ENCODE measurements at regions not wholly inside any gene's neighbourhood (a gene's known extent, or its start where the extent isn't known, plus 50 kb on each side); places are given as distances from the start of the nearest gene placed in this dataset.

DNA sequence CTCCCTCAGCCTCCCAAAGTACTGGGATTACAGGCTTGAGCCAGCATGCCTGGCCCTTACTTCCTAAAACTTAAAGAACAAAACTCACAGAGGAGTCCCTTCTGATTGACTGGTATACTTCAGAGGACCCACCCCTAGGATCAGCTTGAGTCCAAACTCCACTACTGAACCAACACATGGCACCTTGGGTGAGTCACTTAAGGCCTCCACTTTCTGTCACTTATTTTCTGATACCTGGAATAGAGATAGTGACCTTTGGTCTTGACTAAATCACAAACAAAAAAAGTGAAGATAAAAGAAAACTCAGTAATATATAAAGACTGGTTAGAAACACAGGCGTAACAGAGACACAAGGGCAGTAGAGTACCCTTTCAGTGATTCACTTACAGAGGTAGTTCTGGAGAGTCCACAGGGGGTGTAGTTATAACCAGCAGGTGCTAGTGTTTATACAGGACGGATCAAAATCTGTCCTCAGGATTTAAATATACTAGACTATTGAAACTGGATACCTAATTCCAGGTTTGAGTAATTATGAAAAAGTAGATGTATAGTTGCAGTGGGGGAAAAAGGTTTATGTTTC, 274.3 kb upstream of the ANKRD55 start:
- TF ChIP-seq POLR2A (IDR thresholded peaks at IDR 0.05; ENCODE audit: low read length) (no peak), GATA1 (IDR thresholded peaks at IDR 0.05; ENCODE audit: low read depth, low read length) (no peak)

DNA sequence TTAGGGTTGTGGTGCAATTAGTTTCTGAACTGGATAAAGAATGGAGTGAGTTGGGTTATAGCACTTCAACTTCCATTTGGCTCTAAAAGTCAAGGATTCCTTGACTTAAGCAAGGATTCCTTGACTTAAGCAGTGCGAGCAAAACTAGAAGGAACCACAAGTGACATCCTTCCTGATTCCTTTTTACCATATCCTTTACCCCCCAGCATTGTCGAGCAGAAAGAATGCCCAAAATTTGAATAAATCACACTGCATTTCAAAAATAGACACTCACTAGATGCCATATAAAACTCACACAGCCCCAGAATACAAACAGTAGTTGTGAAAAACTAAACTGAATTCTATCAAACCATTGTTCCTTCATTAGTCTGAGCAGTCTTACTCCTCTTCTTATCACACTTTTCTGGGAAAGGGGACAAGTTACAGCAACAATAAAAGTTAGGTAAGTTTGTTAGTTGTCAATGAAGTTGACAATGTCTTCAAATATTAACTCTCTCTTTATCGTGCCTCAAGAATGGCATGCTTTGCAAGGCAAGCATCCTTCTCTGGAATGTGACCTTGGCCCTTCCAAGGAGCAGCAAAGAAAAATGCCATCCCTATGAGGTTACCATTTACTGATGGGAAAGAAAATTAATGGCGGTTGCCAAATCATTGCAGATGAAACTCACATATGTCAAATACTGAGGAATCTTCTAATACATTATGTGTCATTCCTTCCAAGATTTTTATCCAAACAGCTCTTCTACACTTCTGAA, 273.3 kb upstream of the ANKRD55 start:
- DNase-seq, result no peak
- TF ChIP-seq POLR2A (IDR thresholded peaks at IDR 0.05; ENCODE audit: low read length) (no peak), GATA1 (IDR thresholded peaks at IDR 0.05; ENCODE audit: low read depth, low read length) (no peak)

More for the DNA sequence above, 274.3 kb upstream of the ANKRD55 start:
- no peak for DNase-seq

DNA sequence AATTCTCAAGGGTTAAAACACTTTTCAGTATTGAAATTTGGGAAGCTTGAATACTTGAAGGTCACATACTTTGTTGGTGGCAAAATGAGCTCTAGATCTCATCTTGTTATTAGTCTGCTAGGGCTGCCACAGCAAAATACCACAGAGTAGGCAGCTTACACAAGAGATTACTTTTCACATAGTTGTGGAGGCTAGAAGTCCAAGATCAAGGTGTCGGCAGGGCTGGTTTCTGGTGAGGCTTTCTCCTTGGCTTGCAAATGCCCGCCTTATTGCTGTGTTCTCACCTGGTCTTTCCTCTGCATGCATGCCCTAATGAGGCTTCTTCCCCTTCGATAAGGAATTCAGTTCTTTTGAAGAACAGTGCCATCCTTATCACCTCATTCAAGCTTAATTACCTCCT, 270.8 kb upstream of the ANKRD55 start:
- no peak for DNase-seq
- TF ChIP-seq POLR2A (IDR thresholded peaks at IDR 0.05; ENCODE audit: low read length) (no peak), GATA1 (IDR thresholded peaks at IDR 0.05; ENCODE audit: low read depth, low read length) (no peak)

- peak; percentile 13 to 48 for DNase-seq
- TF ChIP-seq GATA1 (IDR thresholded peaks at IDR 0.05; ENCODE audit: low read depth, low read length) (no peak), POLR2A (IDR thresholded peaks at IDR 0.05; ENCODE audit: low read length) (no peak)
These were observed 268.8 kb upstream of the ANKRD55 start for GRCh38 chr5:56501781-56502557.

DNA sequence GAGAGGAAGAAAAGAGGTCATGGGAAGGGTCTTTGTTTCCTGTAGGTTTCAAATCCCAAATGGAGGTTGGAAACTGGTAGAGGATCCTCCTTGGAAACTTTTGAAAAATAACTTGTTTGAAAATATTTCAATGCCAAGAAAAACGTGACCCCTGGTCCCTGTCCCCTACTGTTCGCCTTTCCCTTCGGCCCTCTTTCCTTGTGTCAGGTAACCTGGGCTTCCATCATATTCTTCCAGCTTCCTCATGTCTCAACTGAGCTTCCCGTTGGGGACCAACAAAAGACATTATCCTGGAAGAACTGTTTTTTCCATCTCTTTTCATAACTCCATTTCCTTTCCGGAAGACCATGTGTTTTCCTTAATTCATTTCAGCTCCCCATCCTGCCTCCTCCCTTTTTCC, 266.8 kb upstream of the ANKRD55 start:
- no peak for DNase-seq

DNA sequence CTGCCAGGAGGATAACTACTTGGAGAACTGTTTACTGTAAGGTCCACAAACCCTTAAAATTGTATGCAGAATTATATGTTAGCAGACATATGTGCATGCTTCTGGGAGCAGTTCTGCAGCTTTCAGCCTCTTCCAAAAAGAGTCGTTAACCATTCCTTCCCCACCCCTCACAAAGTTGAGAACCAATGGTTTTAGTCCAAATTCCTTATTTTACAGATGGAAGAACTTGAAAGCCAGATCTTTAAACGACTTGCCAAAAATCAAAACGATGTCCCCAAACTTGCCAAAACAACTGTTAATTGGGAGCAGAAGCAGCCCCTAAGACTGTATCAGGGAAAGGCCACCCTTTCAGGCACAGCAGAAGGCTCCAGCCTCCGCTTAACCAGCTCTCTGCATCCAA, 266.4 kb upstream of the ANKRD55 start:
- no peak for DNase-seq
- no peak for TF ChIP-seq POLR2A (IDR thresholded peaks at IDR 0.05; ENCODE audit: low read length)
- TF ChIP-seq GATA1 (IDR thresholded peaks at IDR 0.05; ENCODE audit: low read depth, low read length), result no peak

More for the DNA sequence above, 266.8 kb upstream of the ANKRD55 start:
- TF ChIP-seq POLR2A (IDR thresholded peaks at IDR 0.05; ENCODE audit: low read length), result no peak
- TF ChIP-seq GATA1 (IDR thresholded peaks at IDR 0.05; ENCODE audit: low read depth, low read length), result no peak

GRCh38 chr5:56498759-56499395, 265.7 kb upstream of the ANKRD55 start:
- TF ChIP-seq GATA1 (IDR thresholded peaks at IDR 0.05; ENCODE audit: low read depth, low read length) (no peak), POLR2A (IDR thresholded peaks at IDR 0.05; ENCODE audit: low read length) (no peak)
- no peak for DNase-seq

DNA sequence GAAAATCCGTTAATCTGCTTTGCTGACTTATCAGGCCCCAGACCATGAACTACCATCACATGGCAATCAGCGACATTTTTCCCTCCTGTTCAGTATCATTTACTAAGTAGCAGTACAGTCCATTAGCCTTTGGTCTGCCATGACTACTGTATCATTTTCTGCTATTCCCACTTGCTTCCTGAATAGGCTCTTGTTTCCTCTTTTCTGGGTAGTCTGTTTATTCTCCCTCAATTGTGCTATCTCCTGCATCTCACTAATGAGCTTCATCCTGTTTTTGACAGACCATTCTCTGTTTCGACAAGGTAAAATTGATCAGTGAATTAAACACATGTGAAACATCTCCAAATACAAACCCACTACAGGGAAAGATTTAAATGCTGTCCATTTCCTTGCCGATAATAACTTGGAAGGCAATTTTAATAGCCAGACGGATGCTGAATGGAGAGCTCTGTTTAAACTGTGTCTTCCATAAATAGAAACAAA, 263.5 kb upstream of the ANKRD55 start:
- TF ChIP-seq POLR2A (IDR thresholded peaks at IDR 0.05; ENCODE audit: low read length), result no peak
- TF ChIP-seq GATA1 (IDR thresholded peaks at IDR 0.05; ENCODE audit: low read depth, low read length), result no peak
- DNase-seq, result peak in 1 of 2 experiments; percentile 12

- peak in 1 of 2 experiments; percentile 4 for DNase-seq
- no peak for TF ChIP-seq GATA1 (IDR thresholded peaks at IDR 0.05; ENCODE audit: low read depth, low read length)
- no peak for TF ChIP-seq POLR2A (IDR thresholded peaks at IDR 0.05; ENCODE audit: low read length)
These were observed 261.2 kb upstream of the ANKRD55 start for GRCh38 chr5:56494300-56494731.

GRCh38 chr5:56493766-56494165, 260.6 kb upstream of the ANKRD55 start:
- TF ChIP-seq GATA1 (IDR thresholded peaks at IDR 0.05; ENCODE audit: low read depth, low read length) (no peak), POLR2A (IDR thresholded peaks at IDR 0.05; ENCODE audit: low read length) (no peak)
- no peak for DNase-seq

- TF ChIP-seq GATA1 (IDR thresholded peaks at IDR 0.05; ENCODE audit: low read depth, low read length) (no peak), POLR2A (IDR thresholded peaks at IDR 0.05; ENCODE audit: low read length) (no peak)
- DNase-seq, result no peak
These were observed 260.2 kb upstream of the ANKRD55 start for GRCh38 chr5:56493308-56493707.

GRCh38 chr5:56492812-56493211, 259.7 kb upstream of the ANKRD55 start:
- DNase-seq, result peak in 1 of 2 experiments; percentile 33
- TF ChIP-seq GATA1 (IDR thresholded peaks at IDR 0.05; ENCODE audit: low read depth, low read length) (no peak), POLR2A (IDR thresholded peaks at IDR 0.05; ENCODE audit: low read length) (no peak)

- TF ChIP-seq GATA1 (IDR thresholded peaks at IDR 0.05; ENCODE audit: low read depth, low read length) (no peak), POLR2A (IDR thresholded peaks at IDR 0.05; ENCODE audit: low read length) (no peak)
- DNase-seq, result no peak
These were observed 257.9 kb upstream of the ANKRD55 start for GRCh38 chr5:56490971-56491468.

Measured in erythroblast (primary cell).